Keratinocyte (primary cell): ENCODE measurements at regions not wholly inside any gene's neighbourhood (a gene's known extent, or its start where the extent isn't known, plus 50 kb on each side); places are given as distances from the start of the nearest gene placed in this dataset.

Experiments
- CTCF ChIP-seq, 3 experiments: IDR thresholded peaks in 1 of 3; conservative IDR thresholded peaks in 1 of 3; optimal IDR thresholded peaks in 1 of 3; 2 replicates in 2 of 3; 3 replicates in 1 of 3; pipeline versions ENCODE3 to v1.5.1; 2011; ENCODE audit warnings: low read length in 3 of 3, mild to moderate bottlenecking in 3 of 3, moderate library complexity in 2 of 3, control low read depth in 1 of 3, inconsistent platforms in 1 of 3; ENCODE audit not compliant: insufficient read depth in 2 of 3; ENCODE audit errors: extremely low read depth in 1 of 3
- EZH2 ChIP-seq: IDR thresholded peaks from one replicate; pipeline ENCODE4 v1.6.1; 2012; ENCODE audit warnings: inconsistent platforms, mild to moderate bottlenecking, low read length, moderate library complexity

- TF ChIP-seq CTCF (optimal IDR thresholded peaks at IDR 0.05 in 1 of 3, IDR thresholded peaks at IDR 0.05 in 1 of 3, conservative IDR thresholded peaks at IDR 0.05 in 1 of 3; ENCODE audit: extremely low read depth in 1 of 3, insufficient read depth in 2 of 3, low read length in 3 of 3) (peak in 2 of 3 experiments; percentile 42 to 45), EZH2 (no peak)
These were observed 126.7 kb upstream of the CCDC196 start for GRCh38 chr14:66359500-66359899.
